HEK293 (cell line): ENCODE measurements at regions not wholly inside any gene's neighbourhood (a gene's known extent, or its start where the extent isn't known, plus 50 kb on each side); places are given as distances from the start of the nearest gene placed in this dataset.

Experiments
- CTCF ChIA-PET: fragments of 350-600 bp; formaldehyde crosslinking; extraction: SDS; loops from one replicate; lab custom pipeline; 2021; ENCODE audit warnings: antibody characterized with exemption; lab: Yijun Ruan, JAX
- POLR2A ChIA-PET: fragments of 300-600 bp; formaldehyde crosslinking; extraction: SDS; loops from one replicate; lab custom pipeline; 2020; ENCODE audit warnings: antibody characterized with exemption, inconsistent platforms; lab: Yijun Ruan, JAX
- H3K27ac ChIP-seq: fragments of 200-500 bp; sonication (Bioruptor generic); 2 replicates; pipeline ENCODE4 v1.5.1; 2014; ENCODE audit warnings: low read depth, low read length, control low read depth, inconsistent platforms; ENCODE audit errors: extremely low read depth
- H3K36me3 ChIP-seq, 2 experiments: fragments of 200-500 bp in 1 of 2; sonication (Bioruptor generic) in 1 of 2; 1 replicate in 1 of 2; 2 replicates in 1 of 2; pipeline ENCODE4 v1.5.1; 2014 to 2017; ENCODE audit warnings: inconsistent platforms in 2 of 2, low read length in 2 of 2; ENCODE audit not compliant: control insufficient read depth in 2 of 2, insufficient read depth in 1 of 2
- H3K4me1 ChIP-seq: fragments of 200-500 bp; sonication (Bioruptor generic); 2 replicates; pipeline ENCODE4 v1.5.1; 2014; ENCODE audit warnings: mild to moderate bottlenecking, low read length, inconsistent platforms; ENCODE audit not compliant: control insufficient read depth, insufficient read depth
- H3K4me3 ChIP-seq: 2 replicates; pipeline ENCODE4 v1.5.1; 2011; ENCODE audit warnings: low read depth, mild to moderate bottlenecking, control low read depth, low read length, moderate library complexity
- H3K9me3 ChIP-seq: fragments of 200-500 bp; sonication (Bioruptor generic); 2 replicates; pipeline ENCODE4 v1.5.1; 2014; ENCODE audit warnings: low read depth, low read length, inconsistent platforms; ENCODE audit not compliant: control insufficient read depth, insufficient read depth
- HOXC10 ChIP-seq: sonication (generic); formaldehyde crosslinking; IDR thresholded peaks from 2 replicates; pipeline ENCODE4 v1.8.1; 2023; ENCODE audit warnings: mild to moderate bottlenecking, missing genetic modification reagents
- HOXD13 ChIP-seq: sonication (generic); formaldehyde crosslinking; IDR thresholded peaks from 2 replicates; pipeline ENCODE4 v1.8.0; 2022; ENCODE audit warnings: missing genetic modification reagents, borderline replicate concordance
- KLF8 ChIP-seq: fragments of 450-650 bp; formaldehyde crosslinking; IDR thresholded peaks from 2 replicates; pipeline ENCODE4 v1.5.1; 2016; ENCODE audit warnings: missing biosample characterization, missing genetic modification characterization
- OSR2 ChIP-seq: fragments of 450-650 bp; formaldehyde crosslinking; IDR thresholded peaks from 2 replicates; pipeline ENCODE4 v1.5.1; 2016; ENCODE audit warnings: missing biosample characterization, missing genetic modification characterization
- OVOL3 ChIP-seq: fragments of 450-650 bp; formaldehyde crosslinking; IDR thresholded peaks from 2 replicates; pipeline ENCODE4 v1.5.1; 2016; ENCODE audit warnings: missing biosample characterization, missing genetic modification characterization
- PRDM1 ChIP-seq: fragments of 450-650 bp; formaldehyde crosslinking; IDR thresholded peaks from 2 replicates; pipeline ENCODE4; 2016; ENCODE audit warnings: missing biosample characterization, missing genetic modification characterization
- SETDB1 ChIP-seq: IDR thresholded peaks from one replicate; pipeline ENCODE4 v1.6.1; 2017; ENCODE audit warnings: mild to moderate bottlenecking, low read length, moderate library complexity, mixed read lengths; ENCODE audit not compliant: insufficient read length
- TRIM28 ChIP-seq: IDR thresholded peaks from 2 replicates; pipeline ENCODE4 v1.6.1; 2011; ENCODE audit warnings: low read length, control low read depth, borderline replicate concordance
- WT1 ChIP-seq: fragments of 450-650 bp; formaldehyde crosslinking; IDR thresholded peaks from 2 replicates; pipeline ENCODE4 v1.5.1; 2016; ENCODE audit warnings: missing biosample characterization, missing genetic modification characterization
- ZBTB20 ChIP-seq: fragments of 450-650 bp; formaldehyde crosslinking; IDR thresholded peaks from 2 replicates; pipeline ENCODE4 v1.5.1; 2016; ENCODE audit warnings: missing biosample characterization, missing genetic modification characterization
- ZBTB48 ChIP-seq: fragments of 450-650 bp; formaldehyde crosslinking; IDR thresholded peaks from 2 replicates; pipeline ENCODE4 v1.5.1; 2016; ENCODE audit warnings: missing biosample characterization, missing genetic modification characterization
- ZFP3 ChIP-seq: fragments of 450-650 bp; formaldehyde crosslinking; IDR thresholded peaks from 2 replicates; pipeline ENCODE4 v1.5.1; 2016; ENCODE audit warnings: low read depth, missing biosample characterization, missing genetic modification characterization
- ZIC2 ChIP-seq: fragments of 450-650 bp; formaldehyde crosslinking; IDR thresholded peaks from 2 replicates; pipeline ENCODE4 v1.5.1; 2016; ENCODE audit warnings: missing biosample characterization, missing genetic modification characterization
- ZNF140 ChIP-seq: fragments of 450-650 bp; formaldehyde crosslinking; IDR thresholded peaks from 2 replicates; pipeline ENCODE4 v1.5.1; 2016; ENCODE audit warnings: missing biosample characterization, missing genetic modification characterization
- ZNF248 ChIP-seq: fragments of 450-650 bp; formaldehyde crosslinking; IDR thresholded peaks from 2 replicates; pipeline ENCODE4 v1.5.1; 2017; ENCODE audit warnings: missing biosample characterization, missing genetic modification characterization
- ZNF366 ChIP-seq: fragments of 450-650 bp; formaldehyde crosslinking; conservative IDR thresholded peaks from 2 replicates; pipeline ENCODE4 v1.5.1; 2016; ENCODE audit warnings: missing biosample characterization, missing genetic modification characterization
- ZNF391 ChIP-seq: fragments of 450-650 bp; formaldehyde crosslinking; IDR thresholded peaks from 2 replicates; pipeline ENCODE4 v1.5.1; 2016; ENCODE audit warnings: low read depth, missing biosample characterization, missing genetic modification characterization, borderline replicate concordance
- ZNF426 ChIP-seq: fragments of 450-650 bp; formaldehyde crosslinking; IDR thresholded peaks from 2 replicates; pipeline ENCODE4 v1.5.1; 2017; ENCODE audit warnings: missing biosample characterization, missing genetic modification characterization, mild to moderate bottlenecking, inconsistent platforms, moderate library complexity
- ZNF510 ChIP-seq: fragments of 450-650 bp; formaldehyde crosslinking; IDR thresholded peaks from 2 replicates; pipeline ENCODE4 v1.5.1; 2018; ENCODE audit warnings: mild to moderate bottlenecking, missing genetic modification characterization, missing biosample characterization; ENCODE audit not compliant: insufficient replicate concordance
- ZNF560 ChIP-seq: fragments of 450-650 bp; formaldehyde crosslinking; IDR thresholded peaks from 2 replicates; pipeline ENCODE4 v1.5.1; 2017; ENCODE audit warnings: missing biosample characterization, missing genetic modification characterization, borderline replicate concordance
- ZNF561 ChIP-seq: fragments of 450-650 bp; IDR thresholded peaks from 2 replicates; pipeline ENCODE4 v1.5.1; 2018; ENCODE audit warnings: missing biosample characterization, missing genetic modification characterization, borderline replicate concordance
- ZNF600 ChIP-seq: fragments of 450-650 bp; formaldehyde crosslinking; IDR thresholded peaks from 2 replicates; pipeline ENCODE4 v1.5.1; 2016; ENCODE audit warnings: missing biosample characterization, missing genetic modification characterization
- ZNF624 ChIP-seq: fragments of 450-650 bp; formaldehyde crosslinking; IDR thresholded peaks from 2 replicates; pipeline ENCODE4 v1.5.1; 2017; ENCODE audit warnings: missing biosample characterization, missing genetic modification characterization
- ZNF654 ChIP-seq: fragments of 450-650 bp; formaldehyde crosslinking; IDR thresholded peaks from 2 replicates; pipeline ENCODE4 v1.5.1; 2016; ENCODE audit warnings: low read depth, missing biosample characterization, missing genetic modification characterization
- ZNF747 ChIP-seq: fragments of 450-650 bp; formaldehyde crosslinking; IDR thresholded peaks from 2 replicates; pipeline ENCODE4 v1.5.1; 2016; ENCODE audit warnings: missing biosample characterization, missing genetic modification characterization
- ZSCAN30 ChIP-seq: fragments of 450-650 bp; IDR thresholded peaks from 2 replicates; pipeline ENCODE4 v1.5.1; 2018; ENCODE audit warnings: missing biosample characterization, mild to moderate bottlenecking, missing genetic modification characterization, moderate library complexity
- TF ChIP-seq, protein P1 (sequence below): fragments of 450-650 bp; formaldehyde crosslinking; IDR thresholded peaks from 2 replicates; pipeline ENCODE4; 2016; ENCODE audit warnings: missing biosample characterization, missing genetic modification characterization
- TF ChIP-seq, protein P2 (sequence below): fragments of 450-650 bp; formaldehyde crosslinking; IDR thresholded peaks from 2 replicates; pipeline ENCODE4 v1.5.1; 2016; ENCODE audit warnings: missing biosample characterization, missing genetic modification characterization
- TF ChIP-seq, protein P3 (sequence below): fragments of 450-650 bp; formaldehyde crosslinking; IDR thresholded peaks from 2 replicates; pipeline ENCODE4 v1.5.1; 2017; ENCODE audit warnings: missing biosample characterization, missing genetic modification characterization

DNA sequence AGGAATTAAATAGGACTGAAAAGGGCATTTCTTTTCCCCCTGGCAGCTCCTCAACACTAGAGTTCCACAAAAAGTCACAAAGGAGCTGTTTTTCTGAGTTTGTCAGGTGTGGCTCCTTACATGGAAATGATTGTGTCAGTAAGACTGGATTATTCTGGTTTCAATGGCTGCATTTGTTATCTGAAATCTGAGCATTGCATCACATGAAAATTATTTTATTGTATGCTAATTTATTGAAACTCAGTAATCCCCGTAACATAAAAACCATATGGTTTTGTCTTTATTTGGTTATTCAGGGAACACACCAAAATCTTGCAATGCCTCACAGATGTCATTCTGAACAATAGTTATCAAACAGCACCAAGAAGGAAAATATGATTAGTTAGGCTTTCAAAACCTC lies 439.7 kb upstream of the TNP1 start:
- TF ChIP-seq, protein P1, sequence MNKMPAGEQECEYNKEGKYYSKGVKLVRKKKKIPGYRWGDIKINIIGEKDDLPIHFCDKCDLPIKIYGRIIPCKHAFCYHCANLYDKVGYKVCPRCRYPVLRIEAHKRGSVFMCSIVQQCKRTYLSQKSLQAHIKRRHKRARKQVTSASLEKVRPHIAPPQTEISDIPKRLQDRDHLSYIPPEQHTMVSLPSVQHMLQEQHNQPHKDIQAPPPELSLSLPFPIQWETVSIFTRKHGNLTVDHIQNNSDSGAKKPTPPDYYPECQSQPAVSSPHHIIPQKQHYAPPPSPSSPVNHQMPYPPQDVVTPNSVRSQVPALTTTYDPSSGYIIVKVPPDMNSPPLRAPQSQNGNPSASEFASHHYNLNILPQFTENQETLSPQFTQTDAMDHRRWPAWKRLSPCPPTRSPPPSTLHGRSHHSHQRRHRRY (tag by site-specific recombination), result no peak
- TF ChIP-seq ZFP3 (tag by site-specific recombination), result no peak
- TF ChIP-seq ZNF561, result no peak
- TF ChIP-seq, protein P2, sequence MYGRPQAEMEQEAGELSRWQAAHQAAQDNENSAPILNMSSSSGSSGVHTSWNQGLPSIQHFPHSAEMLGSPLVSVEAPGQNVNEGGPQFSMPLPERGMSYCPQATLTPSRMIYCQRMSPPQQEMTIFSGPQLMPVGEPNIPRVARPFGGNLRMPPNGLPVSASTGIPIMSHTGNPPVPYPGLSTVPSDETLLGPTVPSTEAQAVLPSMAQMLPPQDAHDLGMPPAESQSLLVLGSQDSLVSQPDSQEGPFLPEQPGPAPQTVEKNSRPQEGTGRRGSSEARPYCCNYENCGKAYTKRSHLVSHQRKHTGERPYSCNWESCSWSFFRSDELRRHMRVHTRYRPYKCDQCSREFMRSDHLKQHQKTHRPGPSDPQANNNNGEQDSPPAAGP, result no peak
- no peak for TF ChIP-seq ZNF624 (tag by site-specific recombination)
- TF ChIP-seq OSR2, result no peak
- TF ChIP-seq ZNF747, result no peak
- TF ChIP-seq ZNF560 (tag by site-specific recombination), result no peak
- TF ChIP-seq ZBTB20 (tag by site-specific recombination), result no peak
- no peak for TF ChIP-seq ZNF248 (tag by site-specific recombination)
- TF ChIP-seq HOXC10 (CRISPR knock-in tag), result no peak
- no peak for TF ChIP-seq HOXD13 (CRISPR knock-in tag)
- no peak for TF ChIP-seq ZNF426
- no peak for TF ChIP-seq ZBTB48 (tag by site-specific recombination)
- TF ChIP-seq ZNF600 (tag by site-specific recombination), result no peak
- TF ChIP-seq ZNF510 (tag by site-specific recombination), result no peak
- no peak for TF ChIP-seq OVOL3 (tag by site-specific recombination)
- no peak for TF ChIP-seq ZNF391 (tag by site-specific recombination)
- Histone ChIP-seq H3K36me3 (no peaks in the 10 kb centered on the region), H3K9me3 (no peaks in the 10 kb centered on the region; the same call in 1 of the 2 replicates), H3K4me3 (no peak overlapping the region), H3K4me1 (no peaks in the 10 kb centered on the region), H3K27ac (no peak overlapping the region)
- POLR2A ChIA-PET, result no interaction called here
- CTCF ChIA-PET, result no interaction called here

DNA sequence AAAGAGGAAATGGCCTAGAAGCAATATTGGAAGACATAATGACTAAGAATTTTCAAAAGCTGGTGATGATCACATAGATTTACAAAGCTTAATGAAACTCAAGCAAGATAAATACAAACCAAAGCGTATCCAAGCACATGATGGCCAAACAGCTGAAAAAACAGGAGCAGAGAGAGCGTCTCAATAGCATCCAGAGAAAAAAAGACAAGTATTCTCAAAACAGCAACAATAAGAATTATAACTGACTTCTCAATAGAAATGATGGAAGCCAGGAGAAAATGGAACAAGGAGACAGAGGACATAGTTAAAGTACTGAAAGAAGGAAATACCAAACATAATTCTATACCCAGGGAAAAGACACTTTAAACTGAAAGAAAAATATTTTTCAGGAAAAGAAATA lies 437.2 kb upstream of the TNP1 start:
- POLR2A ChIA-PET, result no interaction called here
- H3K4me1 ChIP-seq, result no peaks in the 10 kb centered on the region
- no peak overlapping the region for H3K4me3 ChIP-seq
- CTCF ChIA-PET, result interaction anchor here (0.7 kb wide), 1 partner anchor 692 kb away, joined by 3 read pairs; no protein-coding TSS in a partner anchor
- no peaks in the 10 kb centered on the region for H3K36me3 ChIP-seq
- H3K9me3 ChIP-seq, result no peaks in the 10 kb centered on the region; the same call in 1 of the 2 replicates
- TF ChIP-seq PRDM1 (tag by site-specific recombination) (no peak), KLF8 (tag by site-specific recombination) (no peak), SETDB1 (peak; percentile 77), ZNF654 (no peak), ZNF366 (no peak), ZNF140 (tag by site-specific recombination) (no peak), ZNF561 (no peak), ZSCAN30 (tag by site-specific recombination) (no peak), TRIM28 (peak; percentile 89), ZIC2 (no peak), WT1 (tag by site-specific recombination) (no peak), OVOL3 (tag by site-specific recombination) (no peak)
- TF ChIP-seq, protein P3, sequence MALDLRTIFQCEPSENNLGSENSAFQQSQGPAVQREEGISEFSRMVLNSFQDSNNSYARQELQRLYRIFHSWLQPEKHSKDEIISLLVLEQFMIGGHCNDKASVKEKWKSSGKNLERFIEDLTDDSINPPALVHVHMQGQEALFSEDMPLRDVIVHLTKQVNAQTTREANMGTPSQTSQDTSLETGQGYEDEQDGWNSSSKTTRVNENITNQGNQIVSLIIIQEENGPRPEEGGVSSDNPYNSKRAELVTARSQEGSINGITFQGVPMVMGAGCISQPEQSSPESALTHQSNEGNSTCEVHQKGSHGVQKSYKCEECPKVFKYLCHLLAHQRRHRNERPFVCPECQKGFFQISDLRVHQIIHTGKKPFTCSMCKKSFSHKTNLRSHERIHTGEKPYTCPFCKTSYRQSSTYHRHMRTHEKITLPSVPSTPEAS (tag by site-specific recombination), result no peak
- TF ChIP-seq, protein P2, result no peak
- no peak overlapping the region for H3K27ac ChIP-seq
